H1 (cell line): ENCODE measurements at regions not wholly inside any gene's neighbourhood (a gene's known extent, or its start where the extent isn't known, plus 50 kb on each side); places are given as distances from the start of the nearest gene placed in this dataset.

Experiments
- CBX5 ChIP-seq: fragments of 300-800, 300-1000 bp; sonication (generic); IDR thresholded peaks from 2 replicates; pipeline ENCODE4 v1.7.1; 2016; ENCODE audit warnings: antibody characterized with exemption, low read length, low read depth
- HDAC2 ChIP-seq, 2 experiments: fragments of 300-600 bp in 1 of 2; sonication (generic) in 1 of 2; IDR thresholded peaks; 2 replicates each; pipeline ENCODE4 v1.6.1; 2011 to 2012; ENCODE audit warnings: low read depth in 2 of 2, low read length in 2 of 2, mild to moderate bottlenecking in 2 of 2, moderate library complexity in 2 of 2, borderline replicate concordance in 1 of 2, inconsistent platforms in 1 of 2
- SIN3A ChIP-seq, 2 experiments: IDR thresholded peaks in 1 of 2; conservative IDR thresholded peaks in 1 of 2; 2 replicates each; pipeline ENCODE4 v1.6.1; 2011 to 2012; ENCODE audit warnings: low read length in 2 of 2, improper control_type of control experiment in 1 of 2, low read depth in 1 of 2, mild to moderate bottlenecking in 1 of 2
- SIRT6 ChIP-seq: IDR thresholded peaks from one replicate; pipeline ENCODE4 v1.7.1; 2012; ENCODE audit warnings: low read length, inconsistent platforms

- no peak for TF ChIP-seq CBX5
- no peak for TF ChIP-seq SIN3A (conservative IDR thresholded peaks at IDR 0.05 in 1 of 2, IDR thresholded peaks at IDR 0.05 in 1 of 2; ENCODE audit: low read depth in 1 of 2, low read length in 2 of 2)
- no peak for TF ChIP-seq SIRT6
- no peak for TF ChIP-seq HDAC2 (IDR thresholded peaks at IDR 0.05; ENCODE audit: borderline replicate concordance in 1 of 2, low read depth in 2 of 2, low read length in 2 of 2)
- TF ChIP-seq, all 59 proteins: peak for 0
Measured at GRCh38 chr4:66887061-66887460, 658.2 kb downstream of the CENPC start (continued).
